Breast epithelium (tissue), 3 donors: ENCODE measurements at regions not wholly inside any gene's neighbourhood (a gene's known extent, or its start where the extent isn't known, plus 50 kb on each side); places are given as distances from the start of the nearest gene placed in this dataset.

Experiments used
- CTCF ChIP-seq, 3 donors: fragments of 450-650 bp; IDR thresholded peaks; one replicate each; pipeline ENCODE4 v1.5.1; 2016 to 2017; ENCODE audit warnings: antibody characterized with exemption in 3 of 3, mild to moderate bottlenecking in 3 of 3, moderate library complexity in 3 of 3
- POLR2A ChIP-seq: fragments of 450-650 bp; IDR thresholded peaks from one replicate; pipeline ENCODE4 v1.6.1; 2016; ENCODE audit warnings: antibody characterized with exemption, mild to moderate bottlenecking, moderate library complexity

GRCh38 chr13:76799696-76800095 is 86.5 kb downstream of the KCTD12 start:
- TF ChIP-seq CTCF (IDR thresholded peaks at IDR 0.05) (no peak), POLR2A (no peak)
